PFSK-1 (cell line): ENCODE measurements at regions not wholly inside any gene's neighbourhood (a gene's known extent, or its start where the extent isn't known, plus 50 kb on each side); places are given as distances from the start of the nearest gene placed in this dataset.

Source experiments
- FOXP2 ChIP-seq: optimal IDR thresholded peaks from 2 replicates; pipeline ENCODE3; 2011; ENCODE audit warnings: borderline replicate concordance, control low read depth, inconsistent platforms; ENCODE audit not compliant: insufficient read depth; ENCODE audit errors: extremely low read length, extremely low read depth
- POLR2AphosphoS5 ChIP-seq: IDR thresholded peaks from 2 replicates; pipeline ENCODE4 v1.6.1; 2012; ENCODE audit warnings: low read depth, mild to moderate bottlenecking, control low read depth, low read length, moderate library complexity
- SIN3A ChIP-seq: IDR thresholded peaks from 2 replicates; pipeline ENCODE4 v1.6.1; 2012; ENCODE audit warnings: mild to moderate bottlenecking, low read length, moderate library complexity, borderline replicate concordance; ENCODE audit not compliant: insufficient read depth
- TAF1 ChIP-seq: IDR thresholded peaks from 2 replicates; pipeline ENCODE4 v1.6.1; 2012; ENCODE audit warnings: low read length, control low read depth, borderline replicate concordance; ENCODE audit not compliant: insufficient read depth
- TF ChIP-seq, protein P1 (sequence below), 2 experiments: IDR thresholded peaks; 2 replicates each; pipeline versions ENCODE4 v1.6.1 to v1.8.0; 2011 to 2012; ENCODE audit warnings: low read depth in 2 of 2, low read length in 2 of 2, control low read depth in 1 of 2, inconsistent platforms in 1 of 2, mild to moderate bottlenecking in 1 of 2, moderate library complexity in 1 of 2; ENCODE audit not compliant: insufficient read depth in 1 of 2

GRCh38 chr6:26251354-26252076 is 113.5 kb upstream of the BTN3A2 start:
- TF ChIP-seq SIN3A (no peak), POLR2AphosphoS5 (no peak), FOXP2 (no peak), TAF1 (no peak)
- TF ChIP-seq, protein P1, sequence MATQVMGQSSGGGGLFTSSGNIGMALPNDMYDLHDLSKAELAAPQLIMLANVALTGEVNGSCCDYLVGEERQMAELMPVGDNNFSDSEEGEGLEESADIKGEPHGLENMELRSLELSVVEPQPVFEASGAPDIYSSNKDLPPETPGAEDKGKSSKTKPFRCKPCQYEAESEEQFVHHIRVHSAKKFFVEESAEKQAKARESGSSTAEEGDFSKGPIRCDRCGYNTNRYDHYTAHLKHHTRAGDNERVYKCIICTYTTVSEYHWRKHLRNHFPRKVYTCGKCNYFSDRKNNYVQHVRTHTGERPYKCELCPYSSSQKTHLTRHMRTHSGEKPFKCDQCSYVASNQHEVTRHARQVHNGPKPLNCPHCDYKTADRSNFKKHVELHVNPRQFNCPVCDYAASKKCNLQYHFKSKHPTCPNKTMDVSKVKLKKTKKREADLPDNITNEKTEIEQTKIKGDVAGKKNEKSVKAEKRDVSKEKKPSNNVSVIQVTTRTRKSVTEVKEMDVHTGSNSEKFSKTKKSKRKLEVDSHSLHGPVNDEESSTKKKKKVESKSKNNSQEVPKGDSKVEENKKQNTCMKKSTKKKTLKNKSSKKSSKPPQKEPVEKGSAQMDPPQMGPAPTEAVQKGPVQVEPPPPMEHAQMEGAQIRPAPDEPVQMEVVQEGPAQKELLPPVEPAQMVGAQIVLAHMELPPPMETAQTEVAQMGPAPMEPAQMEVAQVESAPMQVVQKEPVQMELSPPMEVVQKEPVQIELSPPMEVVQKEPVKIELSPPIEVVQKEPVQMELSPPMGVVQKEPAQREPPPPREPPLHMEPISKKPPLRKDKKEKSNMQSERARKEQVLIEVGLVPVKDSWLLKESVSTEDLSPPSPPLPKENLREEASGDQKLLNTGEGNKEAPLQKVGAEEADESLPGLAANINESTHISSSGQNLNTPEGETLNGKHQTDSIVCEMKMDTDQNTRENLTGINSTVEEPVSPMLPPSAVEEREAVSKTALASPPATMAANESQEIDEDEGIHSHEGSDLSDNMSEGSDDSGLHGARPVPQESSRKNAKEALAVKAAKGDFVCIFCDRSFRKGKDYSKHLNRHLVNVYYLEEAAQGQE (IDR thresholded peaks at IDR 0.05; ENCODE audit: insufficient read depth in 1 of 2, low read depth in 2 of 2, low read length in 2 of 2) = no peak

GRCh38 chr6:26252077-26252472 is 112.9 kb upstream of the BTN3A2 start:
- TF ChIP-seq POLR2AphosphoS5 = no peak
- no peak for TF ChIP-seq FOXP2
- TF ChIP-seq SIN3A = no peak
- TF ChIP-seq, protein P1 (IDR thresholded peaks at IDR 0.05; ENCODE audit: insufficient read depth in 1 of 2, low read depth in 2 of 2, low read length in 2 of 2) = no peak
- TF ChIP-seq TAF1 = no peak

DNA sequence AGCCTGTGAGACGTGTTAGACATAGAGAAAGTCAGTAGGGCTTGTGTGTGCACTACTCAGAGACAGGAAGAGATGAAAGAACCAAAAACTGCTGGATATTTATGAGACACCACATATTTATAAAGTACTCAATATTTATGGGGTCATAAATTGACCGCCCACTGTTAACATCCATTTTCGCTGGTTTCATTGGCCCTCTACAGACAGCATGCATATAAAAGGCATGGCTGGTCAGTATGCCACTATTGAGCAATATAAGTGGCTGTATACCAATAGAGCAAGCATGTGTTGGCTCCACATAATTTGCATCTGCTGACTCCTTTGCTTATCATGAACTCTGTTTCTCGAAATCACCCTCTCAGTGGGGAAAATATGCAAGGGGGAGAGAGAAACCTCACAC is 110.3 kb upstream of the BTN3A2 start:
- TF ChIP-seq TAF1 = no peak
- no peak for TF ChIP-seq POLR2AphosphoS5
- TF ChIP-seq, protein P1 (IDR thresholded peaks at IDR 0.05; ENCODE audit: insufficient read depth in 1 of 2, low read depth in 2 of 2, low read length in 2 of 2) = no peak
- no peak for TF ChIP-seq SIN3A
- TF ChIP-seq FOXP2 = no peak

DNA sequence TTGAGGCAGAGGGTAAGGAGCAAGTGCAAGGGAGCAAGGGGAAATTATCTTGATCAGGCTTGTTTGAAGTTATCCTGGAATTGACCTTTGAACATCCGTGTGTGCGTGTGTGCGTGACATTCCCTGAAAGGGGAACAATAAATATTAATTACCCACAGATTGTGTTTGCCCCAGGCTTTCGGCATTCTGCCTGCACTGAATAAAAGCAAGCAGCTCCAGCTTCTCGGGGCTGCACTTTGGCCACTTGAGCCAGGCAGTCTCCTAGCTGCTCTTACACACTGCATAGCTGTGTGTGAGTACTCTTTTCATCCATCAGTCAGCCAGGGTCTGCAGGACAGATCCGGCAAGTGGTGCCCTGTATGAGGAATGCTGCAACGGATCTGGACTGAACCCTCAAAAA is 107.7 kb upstream of the BTN3A2 start:
- TF ChIP-seq, protein P1 (IDR thresholded peaks at IDR 0.05; ENCODE audit: insufficient read depth in 1 of 2, low read depth in 2 of 2, low read length in 2 of 2) = no peak
